NT2/D1 (cell line): ENCODE measurements at regions not wholly inside any gene's neighbourhood (a gene's known extent, or its start where the extent isn't known, plus 50 kb on each side); places are given as distances from the start of the nearest gene placed in this dataset.
A peak's percentile ranks its signal among the peaks of the same experiment; 100 is the strongest.
"Not testable (repeated sequence)": the region's sequence is repeated elsewhere in the genome, so short reads cannot be mapped to it uniquely, and the experiment has no call there.

Experiments
- DNase-seq: peaks from one replicate; pipeline ENCODE4 v3.0.0-alpha.2; 2011; ENCODE audit warnings: low read depth, low spot score
- H3K27me3 ChIP-seq: 2 replicates; pipeline ENCODE4 v1.6.0; 2011; ENCODE audit warnings: mild to moderate bottlenecking; ENCODE audit not compliant: insufficient read length, insufficient read depth
- H3K36me3 ChIP-seq: 2 replicates; pipeline ENCODE4 v1.6.1; 2011; ENCODE audit warnings: mild to moderate bottlenecking, low read length, mixed read lengths; ENCODE audit not compliant: insufficient read depth, insufficient read length
- H3K4me1 ChIP-seq: 2 replicates; pipeline ENCODE4 v1.5.1; 2011; ENCODE audit not compliant: insufficient read depth, insufficient read length
- H3K4me3 ChIP-seq: 2 replicates; pipeline ENCODE4 v1.5.1; 2011; ENCODE audit warnings: low read depth; ENCODE audit not compliant: insufficient read length
- H3K9ac ChIP-seq: 2 replicates; pipeline ENCODE4 v1.6.0; 2011; ENCODE audit warnings: low read depth; ENCODE audit not compliant: insufficient read length
- H3K9me3 ChIP-seq: 2 replicates; pipeline ENCODE4 v1.5.1; 2011; ENCODE audit warnings: mild to moderate bottlenecking, low read length; ENCODE audit not compliant: insufficient read depth
- SUZ12 ChIP-seq: IDR thresholded peaks from 2 replicates; pipeline ENCODE4 v1.6.1; 2011; ENCODE audit not compliant: insufficient read length, insufficient read depth; ENCODE audit errors: extremely low read depth
- YY1 ChIP-seq: IDR thresholded peaks from 2 replicates; pipeline ENCODE4 v1.6.1; 2011; ENCODE audit not compliant: insufficient read length, insufficient read depth
- ZNF274 ChIP-seq: IDR thresholded peaks from 2 replicates; pipeline ENCODE4 v1.6.1; 2011; ENCODE audit warnings: mild to moderate bottlenecking, low read depth, low read length

- TF ChIP-seq YY1 (no peak), SUZ12 (no peak), ZNF274 (no peak)
- Histone ChIP-seq H3K36me3 (no peaks in the 10 kb centered on the region), H3K9me3 (no peaks in the 10 kb centered on the region), H3K27me3 (no peaks in the 10 kb centered on the region), H3K4me3 (no peak overlapping the region), H3K9ac (no peak overlapping the region), H3K4me1 (no peaks in the 10 kb centered on the region)
- no peak for DNase-seq
Observed at GRCh38 chr16:52350031-52350642, 196.8 kb downstream of the TOX3 start.

GRCh38 chr16:52346709-52347108, 200.2 kb downstream of the TOX3 start:
- Histone ChIP-seq H3K9ac (no peak overlapping the region), H3K4me1 (no peaks in the 10 kb centered on the region), H3K9me3 (no peaks in the 10 kb centered on the region), H3K27me3 (no peaks in the 10 kb centered on the region), H3K4me3 (no peak overlapping the region), H3K36me3 (no peaks in the 10 kb centered on the region)
- TF ChIP-seq SUZ12 (no peak), ZNF274 (no peak), YY1 (no peak)
- no peak for DNase-seq

GRCh38 chr16:52333673-52334072, 213.3 kb downstream of the TOX3 start:
- H3K27me3 ChIP-seq, H3K4me1 ChIP-seq: not testable (repeated sequence)
- DNase-seq: peak; percentile 51

GRCh38 chr16:52320930-52321439, 226.0 kb downstream of the TOX3 start:
- TF ChIP-seq SUZ12 (no peak), YY1 (no peak), ZNF274 (no peak)
- Histone ChIP-seq H3K9me3 (no peaks in the 10 kb centered on the region), H3K4me1 (no peaks in the 10 kb centered on the region), H3K36me3 (no peaks in the 10 kb centered on the region), H3K27me3 (no peaks in the 10 kb centered on the region), H3K4me3 (no peak overlapping the region), H3K9ac (no peak overlapping the region)
- DNase-seq: no peak

More at GRCh38 chr16:52333673-52334072, 213.3 kb downstream of the TOX3 start:
- H3K4me3 ChIP-seq, H3K36me3 ChIP-seq, H3K9me3 ChIP-seq, H3K9ac ChIP-seq: not testable (repeated sequence)

- Histone ChIP-seq H3K36me3 (no peaks in the 10 kb centered on the region), H3K9ac (no peak overlapping the region), H3K27me3 (no peaks in the 10 kb centered on the region), H3K4me1 (no peaks in the 10 kb centered on the region), H3K4me3 (no peak overlapping the region), H3K9me3 (no peaks in the 10 kb centered on the region)
- DNase-seq: peak; percentile 25
- no peak for TF ChIP-seq YY1
- TF ChIP-seq SUZ12: no peak
- no peak for TF ChIP-seq ZNF274
Observed at GRCh38 chr16:52318302-52319009, 228.5 kb downstream of the TOX3 start.

- no peaks in the 10 kb centered on the region for H3K36me3 ChIP-seq
- no peaks in the 10 kb centered on the region for H3K4me1 ChIP-seq
- no peak for TF ChIP-seq YY1
- no peak for TF ChIP-seq SUZ12
- no peak for TF ChIP-seq ZNF274
- no peaks in the 10 kb centered on the region for H3K27me3 ChIP-seq
- no peak overlapping the region for H3K9ac ChIP-seq
- no peak overlapping the region for H3K4me3 ChIP-seq
- H3K9me3 ChIP-seq: no peaks in the 10 kb centered on the region
- DNase-seq: no peak
Observed at GRCh38 chr16:52316241-52316640, 230.7 kb downstream of the TOX3 start.

- no peak for TF ChIP-seq SUZ12
- TF ChIP-seq YY1: no peak
- no peak for TF ChIP-seq ZNF274
- Histone ChIP-seq H3K27me3 (no peaks in the 10 kb centered on the region), H3K4me1 (peaks cover 3% of the 10 kb centered on the region), H3K4me3 (no peak overlapping the region), H3K36me3 (no peaks in the 10 kb centered on the region), H3K9me3 (no peaks in the 10 kb centered on the region), H3K9ac (no peak overlapping the region)
- DNase-seq: no peak
Observed at GRCh38 chr16:52312716-52313115, 234.2 kb downstream of the TOX3 start.
